Astrocyte (in vitro differentiated cells and primary cell): ENCODE measurements at regions not wholly inside any gene's neighbourhood (a gene's known extent, or its start where the extent isn't known, plus 50 kb on each side); places are given as distances from the start of the nearest gene placed in this dataset.
A peak's percentile ranks its signal among the peaks of the same experiment; 100 is the strongest.

Source experiments
- DNase-seq: peaks from one replicate; pipeline ENCODE4 v3.0.0-alpha.2; 2010; ENCODE audit warnings: low read depth
- FAIRE-seq: peaks from 2 replicates; lab custom pipeline; 2011; peaks lifted over from hg19 to GRCh38; lab: Jason Lieb, UNC
- H2AFZ ChIP-seq: 2 replicates; pipeline ENCODE4 v1.6.0; 2012; ENCODE audit warnings: low read depth, low read length, inconsistent platforms
- H3K27ac ChIP-seq: 2 replicates; pipeline ENCODE4 v1.5.1; 2011; ENCODE audit warnings: low read depth, low read length, inconsistent platforms
- H3K27me3 ChIP-seq: 2 replicates; pipeline ENCODE4 v1.6.0; 2011; ENCODE audit warnings: low read length, inconsistent platforms; ENCODE audit not compliant: insufficient read depth
- H3K36me3 ChIP-seq: 2 replicates; pipeline ENCODE4 v1.5.1; 2011; ENCODE audit warnings: low read length, inconsistent platforms; ENCODE audit not compliant: insufficient read depth
- H3K4me1 ChIP-seq: 2 replicates; pipeline ENCODE4 v1.5.1; 2011; ENCODE audit warnings: low read length, inconsistent platforms; ENCODE audit not compliant: insufficient read depth
- H3K4me2 ChIP-seq: 2 replicates; pipeline ENCODE4 v1.6.0; 2012; ENCODE audit warnings: low read length, inconsistent platforms
- H3K4me3 ChIP-seq: 2 replicates; pipeline ENCODE4 v1.5.1; 2011; ENCODE audit warnings: low read depth, mild to moderate bottlenecking, low read length, inconsistent platforms; ENCODE audit not compliant: insufficient read depth
- H3K79me2 ChIP-seq: 2 replicates; pipeline ENCODE4 v1.6.0; 2012; ENCODE audit warnings: mild to moderate bottlenecking, low read length, inconsistent platforms; ENCODE audit not compliant: insufficient read depth
- H3K9ac ChIP-seq: 2 replicates; pipeline ENCODE4 v1.6.0; 2012; ENCODE audit warnings: mild to moderate bottlenecking, low read length, inconsistent platforms
- H3K9me3 ChIP-seq: 2 replicates; pipeline ENCODE4 v1.5.1; 2012; ENCODE audit warnings: low read depth, mild to moderate bottlenecking, low read length, inconsistent platforms; ENCODE audit not compliant: insufficient read depth
- H4K20me1 ChIP-seq: 2 replicates; pipeline ENCODE4 v1.6.0; 2012; ENCODE audit warnings: low read length, inconsistent platforms; ENCODE audit not compliant: insufficient read depth
- H3K27ac Mint-ChIP-seq: one replicate; pipeline ENCODE4 v1.8.0; 2021; ENCODE audit warnings: mild to moderate bottlenecking, mixed read lengths; ENCODE audit not compliant: unreplicated experiment
- H3K27me3 Mint-ChIP-seq: one replicate; pipeline ENCODE4 v1.8.0; 2021; ENCODE audit warnings: low read depth, mixed read lengths; ENCODE audit not compliant: unreplicated experiment
- H3K36me3 Mint-ChIP-seq: one replicate; pipeline ENCODE4 v1.8.0; 2021; ENCODE audit warnings: low read depth, mixed read lengths; ENCODE audit not compliant: unreplicated experiment
- H3K4me1 Mint-ChIP-seq: one replicate; pipeline ENCODE4 v1.8.0; 2021; ENCODE audit warnings: low read depth, mixed read lengths; ENCODE audit not compliant: unreplicated experiment
- H3K4me3 Mint-ChIP-seq: one replicate; pipeline ENCODE4 v1.8.0; 2021; ENCODE audit warnings: mild to moderate bottlenecking, moderate library complexity, mixed read lengths; ENCODE audit not compliant: unreplicated experiment
- H3K9me3 Mint-ChIP-seq: one replicate; pipeline ENCODE4 v1.8.0; 2021; ENCODE audit warnings: mild to moderate bottlenecking, mixed read lengths; ENCODE audit not compliant: unreplicated experiment
- EZH2 ChIP-seq: IDR thresholded peaks from 2 replicates; pipeline ENCODE4 v1.6.1; 2012; ENCODE audit warnings: mild to moderate bottlenecking, low read length, inconsistent platforms; ENCODE audit not compliant: insufficient read depth
- TF ChIP-seq, protein P1 (sequence below): IDR thresholded peaks from 2 replicates; pipeline ENCODE4 v1.5.1; 2011; ENCODE audit warnings: low read depth, mild to moderate bottlenecking, inconsistent platforms, low read length, moderate library complexity; ENCODE audit not compliant: insufficient read depth

DNA sequence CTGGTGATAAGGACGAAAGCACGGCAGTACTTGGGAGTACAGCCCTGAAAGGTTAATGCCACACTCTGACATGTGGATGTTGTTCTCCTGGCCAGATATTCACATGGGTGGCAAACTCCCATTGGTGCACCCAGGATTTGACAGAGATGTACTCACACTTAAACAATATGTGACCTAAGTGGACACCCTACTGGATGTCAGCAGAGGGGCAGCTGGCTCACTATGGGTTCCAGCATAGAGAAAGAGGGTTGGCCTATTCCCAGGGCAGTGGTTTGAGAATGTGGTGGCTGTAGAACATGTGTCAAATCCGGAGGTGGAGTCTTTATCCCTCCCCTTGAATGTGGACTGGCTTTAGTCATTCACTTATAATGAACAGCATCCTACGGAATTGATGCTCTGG lies 333.2 kb downstream of the DHX35 start:
- TF ChIP-seq, protein P1, sequence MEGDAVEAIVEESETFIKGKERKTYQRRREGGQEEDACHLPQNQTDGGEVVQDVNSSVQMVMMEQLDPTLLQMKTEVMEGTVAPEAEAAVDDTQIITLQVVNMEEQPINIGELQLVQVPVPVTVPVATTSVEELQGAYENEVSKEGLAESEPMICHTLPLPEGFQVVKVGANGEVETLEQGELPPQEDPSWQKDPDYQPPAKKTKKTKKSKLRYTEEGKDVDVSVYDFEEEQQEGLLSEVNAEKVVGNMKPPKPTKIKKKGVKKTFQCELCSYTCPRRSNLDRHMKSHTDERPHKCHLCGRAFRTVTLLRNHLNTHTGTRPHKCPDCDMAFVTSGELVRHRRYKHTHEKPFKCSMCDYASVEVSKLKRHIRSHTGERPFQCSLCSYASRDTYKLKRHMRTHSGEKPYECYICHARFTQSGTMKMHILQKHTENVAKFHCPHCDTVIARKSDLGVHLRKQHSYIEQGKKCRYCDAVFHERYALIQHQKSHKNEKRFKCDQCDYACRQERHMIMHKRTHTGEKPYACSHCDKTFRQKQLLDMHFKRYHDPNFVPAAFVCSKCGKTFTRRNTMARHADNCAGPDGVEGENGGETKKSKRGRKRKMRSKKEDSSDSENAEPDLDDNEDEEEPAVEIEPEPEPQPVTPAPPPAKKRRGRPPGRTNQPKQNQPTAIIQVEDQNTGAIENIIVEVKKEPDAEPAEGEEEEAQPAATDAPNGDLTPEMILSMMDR: no peak
- no peak for TF ChIP-seq EZH2
- Histone ChIP-seq H3K36me3 (no peaks in the 10 kb centered on the region), H4K20me1 (no peaks in the 10 kb centered on the region), H3K4me2 (no peak overlapping the region), H3K27me3 (no peaks in the 10 kb centered on the region), H3K4me3 (no peak overlapping the region), H3K79me2 (no peaks in the 10 kb centered on the region), H3K4me1 (no peaks in the 10 kb centered on the region), H3K9me3 (no peaks in the 10 kb centered on the region), H2AFZ (no peak overlapping the region), H3K27ac (no peak overlapping the region), H3K9ac (no peak overlapping the region)
- FAIRE-seq (no peak), DNase-seq (peak; percentile 58)
- Mint-ChIP-seq H3K27ac (no peak overlapping the region), H3K4me1 (no peaks in the 10 kb centered on the region), H3K36me3 (no peaks in the 10 kb centered on the region), H3K4me3 (no peak overlapping the region), H3K27me3 (peaks cover 5% of the 10 kb centered on the region), H3K9me3 (peaks cover 6% of the 10 kb centered on the region)

DNA sequence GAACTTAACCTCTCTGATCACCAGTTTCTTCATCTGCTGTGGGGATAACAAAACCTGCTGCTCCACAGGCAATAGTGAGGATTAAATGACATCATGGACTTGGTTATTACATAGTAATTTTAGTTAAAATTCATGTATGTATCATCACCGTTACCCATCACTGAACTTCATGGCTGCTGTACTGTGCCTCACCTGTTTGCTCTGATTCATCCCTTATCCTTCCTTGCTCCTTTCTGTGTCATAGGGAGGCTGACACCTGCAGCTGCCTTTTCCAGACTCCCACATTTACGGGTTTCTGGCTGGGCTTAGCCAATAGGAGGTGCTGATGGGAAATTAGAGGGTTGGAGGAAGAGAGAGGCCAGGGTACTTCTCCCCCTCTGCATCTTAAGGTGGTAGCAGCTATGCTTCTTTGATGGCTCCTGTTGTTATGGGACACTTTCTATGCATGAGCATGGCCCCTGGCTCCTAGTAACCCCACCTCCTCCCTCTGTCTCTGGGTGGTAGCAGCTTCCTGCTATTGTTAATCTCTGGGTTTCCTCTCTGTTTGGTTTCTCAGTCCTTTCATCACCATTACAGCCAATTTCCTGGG lies 332.1 kb downstream of the DHX35 start:
- FAIRE-seq (no peak), DNase-seq (no peak)
- H3K9me3 Mint-ChIP-seq: peaks cover 6% of the 10 kb centered on the region
- H3K36me3 Mint-ChIP-seq: no peaks in the 10 kb centered on the region
- H3K27me3 ChIP-seq: no peaks in the 10 kb centered on the region
- no peaks in the 10 kb centered on the region for H3K4me1 ChIP-seq
- no peak overlapping the region for H3K9ac ChIP-seq
- H4K20me1 ChIP-seq: no peaks in the 10 kb centered on the region
- H3K79me2 ChIP-seq: no peaks in the 10 kb centered on the region
- TF ChIP-seq, protein P1: no peak
- TF ChIP-seq EZH2: no peak
- H3K4me3 Mint-ChIP-seq: no peak overlapping the region
- H3K36me3 ChIP-seq: no peaks in the 10 kb centered on the region
- H3K4me1 Mint-ChIP-seq: no peaks in the 10 kb centered on the region
- H3K27ac ChIP-seq: no peak overlapping the region
- no peak overlapping the region for H3K4me3 ChIP-seq
- no peak overlapping the region for H3K4me2 ChIP-seq
- no peak overlapping the region for H3K27ac Mint-ChIP-seq
- H3K9me3 ChIP-seq: no peaks in the 10 kb centered on the region
- H3K27me3 Mint-ChIP-seq: peaks cover 5% of the 10 kb centered on the region
- no peak overlapping the region for H2AFZ ChIP-seq

DNA sequence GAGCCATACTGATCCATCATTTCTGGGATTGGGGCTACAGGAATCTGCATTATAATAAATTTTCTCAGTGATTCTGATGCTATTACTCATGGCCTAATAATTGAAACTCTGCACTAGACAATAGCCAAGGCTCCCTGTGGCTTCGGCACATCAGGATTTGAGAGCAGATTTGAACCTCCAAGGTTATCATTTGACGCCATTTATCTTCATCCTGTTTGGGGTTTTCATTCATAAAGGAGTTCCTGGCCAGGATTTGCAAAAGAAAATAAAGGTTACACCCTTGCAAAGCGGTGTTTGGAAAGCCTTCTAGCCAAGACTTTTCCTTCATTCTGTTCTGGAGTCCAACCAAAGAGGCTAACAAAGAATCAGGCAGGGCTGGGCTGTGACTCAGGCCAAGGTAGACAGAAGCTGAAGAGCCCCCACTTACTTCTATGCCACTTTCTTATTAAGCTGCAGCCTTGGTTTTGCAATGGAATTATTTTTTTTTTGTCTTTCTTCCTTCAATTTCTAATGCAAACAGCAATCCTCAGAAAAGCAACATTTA lies 330.1 kb downstream of the DHX35 start:
- Mint-ChIP-seq H3K36me3 (no peaks in the 10 kb centered on the region), H3K4me3 (no peak overlapping the region), H3K27me3 (peaks cover 2% of the 10 kb centered on the region), H3K9me3 (peaks cover 15% of the 10 kb centered on the region), H3K4me1 (no peaks in the 10 kb centered on the region), H3K27ac (no peak overlapping the region)
- no peak overlapping the region for H3K4me2 ChIP-seq
- H3K9me3 ChIP-seq: no peaks in the 10 kb centered on the region
- FAIRE-seq (no peak), DNase-seq (peak; percentile 58)
- H3K27me3 ChIP-seq: no peaks in the 10 kb centered on the region
- H3K4me1 ChIP-seq: no peaks in the 10 kb centered on the region
- H2AFZ ChIP-seq: no peak overlapping the region
- H3K79me2 ChIP-seq: no peaks in the 10 kb centered on the region
- no peaks in the 10 kb centered on the region for H4K20me1 ChIP-seq
- H3K27ac ChIP-seq: no peak overlapping the region
- no peak overlapping the region for H3K9ac ChIP-seq
- no peak overlapping the region for H3K4me3 ChIP-seq
- no peaks in the 10 kb centered on the region for H3K36me3 ChIP-seq
- TF ChIP-seq, protein P1: no peak
- no peak for TF ChIP-seq EZH2
